SK-N-SH treated with all-trans-retinoic acid at 6 μM for 48 hours (cell line): ENCODE measurements at regions not wholly inside any gene's neighbourhood (a gene's known extent, or its start where the extent isn't known, plus 50 kb on each side); places are given as distances from the start of the nearest gene placed in this dataset.
A peak's percentile ranks its signal among the peaks of the same experiment; 100 is the strongest.

Experiments used
- ATAC-seq: fragments of 200-7000 bp; cut with Tn5 transposase; 3 replicates; pipeline ENCODE4 v1.9.1; 2020; ENCODE audit warnings: mild to moderate bottlenecking, moderate library complexity
- BACH2 ChIP-seq: fragments of 250-450 bp; sonication (Bioruptor Pico); IDR thresholded peaks from 2 replicates; pipeline ENCODE4 v1.9.0; 2021; ENCODE audit warnings: mild to moderate bottlenecking, borderline replicate concordance
- CREB5 ChIP-seq: fragments of 250-450 bp; sonication (Bioruptor Pico); IDR thresholded peaks from 2 replicates; pipeline ENCODE4 v1.5.1; 2020; ENCODE audit warnings: low read depth, mild to moderate bottlenecking, moderate library complexity
- CSDC2 ChIP-seq: fragments of 250-450 bp; sonication (Bioruptor Pico); IDR thresholded peaks from 2 replicates; pipeline ENCODE4 v1.5.0; 2020; ENCODE audit warnings: mild to moderate bottlenecking, moderate library complexity
- CSRNP3 ChIP-seq: fragments of 250-450 bp; sonication (Bioruptor Pico); IDR thresholded peaks from 2 replicates; pipeline ENCODE4 v1.5.1; 2021; ENCODE audit warnings: mild to moderate bottlenecking, moderate library complexity
- ESRRG ChIP-seq: fragments of 250-450 bp; sonication (Bioruptor Pico); IDR thresholded peaks from 2 replicates; pipeline ENCODE4 v1.6.1; 2021; ENCODE audit warnings: mild to moderate bottlenecking
- ISL1 ChIP-seq: fragments of 250-450 bp; sonication (Bioruptor Pico); IDR thresholded peaks from 2 replicates; pipeline ENCODE4 v2.1.2; 2022; ENCODE audit warnings: mild to moderate bottlenecking, moderate library complexity
- OSR1 ChIP-seq: fragments of 250-450 bp; sonication (Bioruptor Pico); IDR thresholded peaks from 2 replicates; pipeline ENCODE4 v1.8.0; 2022; ENCODE audit warnings: moderate library complexity, mild to moderate bottlenecking, inconsistent platforms
- RARB ChIP-seq: fragments of 250-450 bp; sonication (Bioruptor Pico); IDR thresholded peaks from 2 replicates; pipeline ENCODE4 v1.8.0; 2021; ENCODE audit warnings: mild to moderate bottlenecking, moderate library complexity
- SNAI2 ChIP-seq: fragments of 250-450 bp; sonication (Bioruptor Pico); IDR thresholded peaks from 2 replicates; pipeline ENCODE4 v1.5.0; 2020; ENCODE audit warnings: mild to moderate bottlenecking, moderate library complexity
- TCF4 ChIP-seq: fragments of 250-450 bp; sonication (Bioruptor Pico); IDR thresholded peaks from 2 replicates; pipeline ENCODE4 v1.8.0; 2021; ENCODE audit warnings: mild to moderate bottlenecking, moderate library complexity, borderline replicate concordance
- TOX ChIP-seq: fragments of 250-450 bp; sonication (Bioruptor Pico); IDR thresholded peaks from 2 replicates; pipeline ENCODE4 v1.8.0; 2021; ENCODE audit warnings: mild to moderate bottlenecking, moderate library complexity, borderline replicate concordance
- TSHZ2 ChIP-seq: fragments of 250-450 bp; sonication (Bioruptor Pico); IDR thresholded peaks from 2 replicates; pipeline ENCODE4 v1.5.0; 2020; ENCODE audit warnings: mild to moderate bottlenecking, moderate library complexity
- ZC3H10 ChIP-seq: fragments of 250-450 bp; sonication (Bioruptor Pico); IDR thresholded peaks from 2 replicates; pipeline ENCODE4 v1.5.1; 2021; ENCODE audit warnings: mild to moderate bottlenecking, moderate library complexity
- ZFP3 ChIP-seq: fragments of 250-450 bp; sonication (Bioruptor Pico); IDR thresholded peaks from 2 replicates; pipeline ENCODE4 v1.5.0; 2020; ENCODE audit warnings: mild to moderate bottlenecking, moderate library complexity
- ZFP30 ChIP-seq: fragments of 450-650 bp; formaldehyde crosslinking; IDR thresholded peaks from 2 replicates; pipeline ENCODE4 v1.5.0; 2022; ENCODE audit warnings: mild to moderate bottlenecking, moderate library complexity
- ZNF565 ChIP-seq: fragments of 450-650 bp; formaldehyde crosslinking; conservative IDR thresholded peaks from 2 replicates; pipeline ENCODE4 v1.5.0; 2020; ENCODE audit warnings: low read depth, mild to moderate bottlenecking, moderate library complexity
- ZNF8 ChIP-seq: fragments of 450-650 bp; formaldehyde crosslinking; IDR thresholded peaks from 2 replicates; pipeline ENCODE4 v1.5.0; 2020; ENCODE audit warnings: mild to moderate bottlenecking, moderate library complexity

- TF ChIP-seq ZFP3 (CRISPR knock-in tag): peak; percentile 27; the same call in 1 of the 2 replicates
- TF ChIP-seq TSHZ2 (CRISPR knock-in tag): peak; percentile 27; the same call in 1 of the 2 replicates
- TF ChIP-seq TCF4: 0 out of 2 replicates have a peak, but pooled peaks have one; percentile 17
- peak; percentile 48; the same call in 1 of the 2 replicates for TF ChIP-seq SNAI2 (CRISPR knock-in tag)
- peak; percentile 56; the same call in 1 of the 2 replicates for TF ChIP-seq CREB5 (CRISPR knock-in tag)
- TF ChIP-seq TOX (CRISPR knock-in tag): no peak
- peak; percentile 89 for TF ChIP-seq ISL1 (CRISPR knock-in tag)
- TF ChIP-seq RARB (CRISPR knock-in tag): no peak
- no peak for TF ChIP-seq OSR1 (CRISPR knock-in tag)
- ATAC-seq: no peak
Measured at GRCh38 chr5:16245956-16246355, 66.4 kb upstream of the MARCHF11 start.

GRCh38 chr5:16245249-16245648 is 65.7 kb upstream of the MARCHF11 start:
- TF ChIP-seq TCF4: no peak
- no peak for TF ChIP-seq ZNF565
- TF ChIP-seq ZFP3 (CRISPR knock-in tag): no peak
- no peak for TF ChIP-seq RARB (CRISPR knock-in tag)
- TF ChIP-seq OSR1 (CRISPR knock-in tag): no peak
- no peak for TF ChIP-seq ESRRG (CRISPR knock-in tag)
- ATAC-seq: no peak

- TF ChIP-seq ZNF8 (CRISPR knock-in tag) (no peak), OSR1 (CRISPR knock-in tag) (no peak), CREB5 (CRISPR knock-in tag) (no peak), ZNF565 (no peak), ESRRG (CRISPR knock-in tag) (no peak), ZC3H10 (no peak)
- ATAC-seq: no peak
Measured at GRCh38 chr5:16238018-16238417, 58.4 kb upstream of the MARCHF11 start.

- TF ChIP-seq BACH2 (CRISPR knock-in tag): no peak
- no peak for TF ChIP-seq ZFP3 (CRISPR knock-in tag)
- TF ChIP-seq OSR1 (CRISPR knock-in tag): no peak
- no peak for TF ChIP-seq ZC3H10
- TF ChIP-seq ZNF565: no peak
- TF ChIP-seq CSRNP3 (CRISPR knock-in tag): no peak
- ATAC-seq: no peak
Measured at GRCh38 chr5:16234598-16234997, 55.0 kb upstream of the MARCHF11 start.

- no peak for ATAC-seq
- TF ChIP-seq ZFP30 (CRISPR knock-in tag): no peak
- TF ChIP-seq ZNF565: no peak
- TF ChIP-seq CSRNP3 (CRISPR knock-in tag): no peak
- no peak for TF ChIP-seq BACH2 (CRISPR knock-in tag)
- TF ChIP-seq CSDC2 (CRISPR knock-in tag): no peak
- TF ChIP-seq ESRRG (CRISPR knock-in tag): no peak
Measured at GRCh38 chr5:16233730-16234129, 54.1 kb upstream of the MARCHF11 start.
